ENCODE measurements at regions not wholly inside any gene's neighbourhood (a gene's known extent, or its start where the extent isn't known, plus 50 kb on each side); places are given as distances from the start of the nearest gene placed in this dataset.

GRCh38 chr4:24664956-24665355, 80.6 kb upstream of the DHX15 start:
- no peak for TF ChIP-seq EZH2 (IDR thresholded peaks at IDR 0.05; ENCODE audit: borderline replicate concordance, insufficient read depth, low read depth, low read length, poor library complexity, severe bottlenecking)
- no peak for TF ChIP-seq CTCF (IDR thresholded peaks at IDR 0.05)

Data from B cell (primary cell).